A549 (cell line): ENCODE measurements at regions not wholly inside any gene's neighbourhood (a gene's known extent, or its start where the extent isn't known, plus 50 kb on each side); places are given as distances from the start of the nearest gene placed in this dataset.

ENCODE experiments used
- EHMT2 ChIP-seq: fragments of 200-600 bp; sonication (generic); IDR thresholded peaks from 2 replicates; pipeline ENCODE4 v1.6.1; 2016; ENCODE audit warnings: antibody characterized with exemption, low read depth, mild to moderate bottlenecking, moderate library complexity
- HDAC2 ChIP-seq: fragments of 200-600 bp; sonication (generic); IDR thresholded peaks from 2 replicates; pipeline ENCODE4 v1.6.1; 2016
- POLR2A ChIP-seq: IDR thresholded peaks from 2 replicates; pipeline ENCODE4 v1.6.1; 2012; ENCODE audit warnings: mild to moderate bottlenecking, low read length
- TF ChIP-seq, protein P1 (sequence below): fragments of >200 bp; sonication (Bioruptor Twin); formaldehyde crosslinking; IDR thresholded peaks from 3 replicates; pipeline ENCODE4 v1.5.1; 2016

GRCh38 chr21:15329191-15329590 is 264.4 kb upstream of the NRIP1 start:
- TF ChIP-seq, protein P1, sequence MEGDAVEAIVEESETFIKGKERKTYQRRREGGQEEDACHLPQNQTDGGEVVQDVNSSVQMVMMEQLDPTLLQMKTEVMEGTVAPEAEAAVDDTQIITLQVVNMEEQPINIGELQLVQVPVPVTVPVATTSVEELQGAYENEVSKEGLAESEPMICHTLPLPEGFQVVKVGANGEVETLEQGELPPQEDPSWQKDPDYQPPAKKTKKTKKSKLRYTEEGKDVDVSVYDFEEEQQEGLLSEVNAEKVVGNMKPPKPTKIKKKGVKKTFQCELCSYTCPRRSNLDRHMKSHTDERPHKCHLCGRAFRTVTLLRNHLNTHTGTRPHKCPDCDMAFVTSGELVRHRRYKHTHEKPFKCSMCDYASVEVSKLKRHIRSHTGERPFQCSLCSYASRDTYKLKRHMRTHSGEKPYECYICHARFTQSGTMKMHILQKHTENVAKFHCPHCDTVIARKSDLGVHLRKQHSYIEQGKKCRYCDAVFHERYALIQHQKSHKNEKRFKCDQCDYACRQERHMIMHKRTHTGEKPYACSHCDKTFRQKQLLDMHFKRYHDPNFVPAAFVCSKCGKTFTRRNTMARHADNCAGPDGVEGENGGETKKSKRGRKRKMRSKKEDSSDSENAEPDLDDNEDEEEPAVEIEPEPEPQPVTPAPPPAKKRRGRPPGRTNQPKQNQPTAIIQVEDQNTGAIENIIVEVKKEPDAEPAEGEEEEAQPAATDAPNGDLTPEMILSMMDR = no peak
- no peak for TF ChIP-seq HDAC2
- no peak for TF ChIP-seq EHMT2
- no peak for TF ChIP-seq POLR2A
